GM23248 (cell line): ENCODE measurements at regions not wholly inside any gene's neighbourhood (a gene's known extent, or its start where the extent isn't known, plus 50 kb on each side); places are given as distances from the start of the nearest gene placed in this dataset.
A peak's percentile ranks its signal among the peaks of the same experiment; 100 is the strongest.

Source experiments
- DNase-seq: peaks from one replicate; pipeline ENCODE4 v3.0.0-alpha.2; 2015
- H2AFZ ChIP-seq: fragments of 200-600 bp; sonication (generic); 2 replicates; pipeline ENCODE4 v1.6.1; 2016; ENCODE audit warnings: antibody characterized with exemption
- H3F3A ChIP-seq: fragments of 200-600 bp; sonication (generic); 2 replicates; pipeline ENCODE4 v1.6.1; 2016; ENCODE audit warnings: mild to moderate bottlenecking, antibody characterized with exemption, mixed run types; ENCODE audit not compliant: insufficient read depth
- H3K27ac ChIP-seq: fragments of 200-600 bp; sonication (generic); 2 replicates; pipeline ENCODE4 v1.5.1; 2016; ENCODE audit warnings: mild to moderate bottlenecking
- H3K27me3 ChIP-seq: fragments of 200-600 bp; sonication (generic); replicated peaks from 2 replicates; pipeline ENCODE4 v1.6.1; 2016; ENCODE audit warnings: mild to moderate bottlenecking; ENCODE audit not compliant: insufficient read depth
- H3K36me3 ChIP-seq: fragments of 200-600 bp; sonication (generic); 2 replicates; pipeline ENCODE4 v1.6.1; 2016; ENCODE audit warnings: low read depth, mild to moderate bottlenecking
- H3K4me1 ChIP-seq: fragments of 200-600 bp; sonication (generic); 2 replicates; pipeline ENCODE4 v1.6.1; 2016; ENCODE audit warnings: mild to moderate bottlenecking; ENCODE audit not compliant: insufficient read depth
- H3K4me2 ChIP-seq: fragments of 200-600 bp; sonication (generic); one replicate; pipeline ENCODE4 v1.6.1; 2016; ENCODE audit warnings: mild to moderate bottlenecking; ENCODE audit not compliant: unreplicated experiment
- H3K4me3 ChIP-seq: fragments of 200-600 bp; sonication (generic); 2 replicates; pipeline ENCODE4 v1.5.1; 2016; ENCODE audit warnings: mild to moderate bottlenecking
- H3K79me2 ChIP-seq: fragments of 200-600 bp; sonication (generic); 2 replicates; pipeline ENCODE4 v1.6.1; 2016; ENCODE audit warnings: mild to moderate bottlenecking; ENCODE audit not compliant: insufficient read depth
- H3K9ac ChIP-seq: fragments of 200-600 bp; sonication (generic); 2 replicates; pipeline ENCODE4 v1.6.1; 2016; ENCODE audit warnings: mild to moderate bottlenecking
- H3K9me2 ChIP-seq: fragments of 200-600 bp; sonication (generic); 2 replicates; pipeline ENCODE4 v1.6.1; 2016; ENCODE audit warnings: mixed run types, mild to moderate bottlenecking, moderate library complexity; ENCODE audit not compliant: insufficient read depth
- H3K9me3 ChIP-seq: fragments of 200-600 bp; sonication (generic); one replicate; pipeline ENCODE4 v1.6.1; 2017; ENCODE audit warnings: low read depth
- H4K20me1 ChIP-seq: fragments of 200-600 bp; sonication (generic); 2 replicates; pipeline ENCODE4 v1.6.0; 2016; ENCODE audit not compliant: insufficient read depth
- EZH2 ChIP-seq: fragments of 200-600 bp; sonication (generic); IDR thresholded peaks from 2 replicates; pipeline ENCODE4 v1.6.1; 2018; ENCODE audit warnings: antibody characterized with exemption, mild to moderate bottlenecking; ENCODE audit not compliant: insufficient read depth, poor library complexity, severe bottlenecking
- EZH2phosphoT487 ChIP-seq: fragments of 200-600 bp; sonication (generic); IDR thresholded peaks from 2 replicates; pipeline ENCODE4 v1.6.1; 2018; ENCODE audit warnings: antibody characterized with exemption, moderate library complexity, mild to moderate bottlenecking, low read depth; ENCODE audit not compliant: insufficient read depth
- WGBS, 2 experiments: methylation state at CpG; one replicate each; pipeline ENCODE4 v1.1.6; 2015 to 2017; ENCODE audit warnings: low lambda C conversion rate in 2 of 2, low coverage in 1 of 2; ENCODE audit errors: missing lambda C conversion rate in 2 of 2; 5-methylcytosine and 5-hydroxymethylcytosine counted together
- in situ Hi-C: fragments of 300-500 bp; cut with MboI; formaldehyde crosslinking; loops from 2 replicates; pipeline ENCODE4 v1.15.0; 2020

GRCh38 chr6:113645986-113646385, 211.2 kb upstream of the MARCKS start:
- H3K9me3 ChIP-seq, result no peaks in the 10 kb centered on the region
- H3K79me2 ChIP-seq, result no peaks in the 10 kb centered on the region
- no peak overlapping the region for H3K4me3 ChIP-seq
- H3K9ac ChIP-seq, result no peak overlapping the region
- H3F3A ChIP-seq, result peaks cover 26% of the 10 kb centered on the region
- H4K20me1 ChIP-seq, result no peaks in the 10 kb centered on the region
- DNase-seq, result no peak
- H3K27me3 ChIP-seq, result no peaks in the 10 kb centered on the region
- no peaks in the 10 kb centered on the region for H3K36me3 ChIP-seq
- peaks cover 18% of the 10 kb centered on the region for H3K4me1 ChIP-seq
- H3K4me2 ChIP-seq, result peak overlapping the region; percentile 0
- no peak overlapping the region for H2AFZ ChIP-seq
- TF ChIP-seq EZH2, result no peak
- TF ChIP-seq EZH2phosphoT487, result no peak
- in situ Hi-C loops, result no loop called here
- 95 to 96% methylated on average over 3 of the region's 3 CpGs for WGBS, 2 experiments
- H3K27ac ChIP-seq, result peak overlapping the region; percentile 89
- no peaks in the 10 kb centered on the region for H3K9me2 ChIP-seq

- H3K79me2 ChIP-seq, result no peaks in the 10 kb centered on the region
- no peak for DNase-seq
- no peaks in the 10 kb centered on the region for H3K36me3 ChIP-seq
- H3K27ac ChIP-seq, result no peak overlapping the region
- no peak overlapping the region for H2AFZ ChIP-seq
- TF ChIP-seq EZH2 (no peak), EZH2phosphoT487 (no peak)
- H3K9me2 ChIP-seq, result no peaks in the 10 kb centered on the region
- no peak overlapping the region for H3K9ac ChIP-seq
- H3K4me2 ChIP-seq, result no peak overlapping the region
- peaks cover 26% of the 10 kb centered on the region for H3F3A ChIP-seq
- H3K27me3 ChIP-seq, result no peaks in the 10 kb centered on the region
- H3K9me3 ChIP-seq, result no peaks in the 10 kb centered on the region
- 68 to 71% methylated on average over 4 of the region's 4 CpGs for WGBS, 2 experiments
- peaks cover 18% of the 10 kb centered on the region for H3K4me1 ChIP-seq
- in situ Hi-C loops, result no loop called here
- no peak overlapping the region for H3K4me3 ChIP-seq
- no peaks in the 10 kb centered on the region for H4K20me1 ChIP-seq
Measured at GRCh38 chr6:113646701-113647100, 210.4 kb upstream of the MARCKS start.

- WGBS, 2 experiments, result 86 to 88% methylated on average over 4 of the region's 4 CpGs
- Histone ChIP-seq H2AFZ (no peak overlapping the region), H3K4me3 (no peak overlapping the region), H4K20me1 (no peaks in the 10 kb centered on the region), H3K27me3 (no peaks in the 10 kb centered on the region), H3F3A (peaks cover 26% of the 10 kb centered on the region), H3K9me3 (no peaks in the 10 kb centered on the region), H3K4me2 (no peak overlapping the region), H3K9me2 (no peaks in the 10 kb centered on the region), H3K36me3 (no peaks in the 10 kb centered on the region), H3K9ac (no peak overlapping the region), H3K79me2 (no peaks in the 10 kb centered on the region), H3K4me1 (peaks cover 18% of the 10 kb centered on the region), H3K27ac (no peak overlapping the region)
- in situ Hi-C loops, result no loop called here
- TF ChIP-seq EZH2, result no peak
- no peak for TF ChIP-seq EZH2phosphoT487
- DNase-seq, result no peak
Measured at GRCh38 chr6:113647143-113647889, 209.8 kb upstream of the MARCKS start.

- no peak for DNase-seq
- Histone ChIP-seq H3K36me3 (no peaks in the 10 kb centered on the region), H3K9ac (no peak overlapping the region), H3K27ac (no peak overlapping the region), H3K4me2 (no peak overlapping the region), H3K9me2 (no peaks in the 10 kb centered on the region), H3K27me3 (no peaks in the 10 kb centered on the region), H3F3A (peaks cover 24% of the 10 kb centered on the region), H3K4me1 (peaks cover 18% of the 10 kb centered on the region), H2AFZ (no peak overlapping the region), H3K79me2 (no peaks in the 10 kb centered on the region), H3K4me3 (no peak overlapping the region), H4K20me1 (no peaks in the 10 kb centered on the region), H3K9me3 (no peaks in the 10 kb centered on the region)
- TF ChIP-seq EZH2phosphoT487, result no peak
- TF ChIP-seq EZH2, result no peak
- WGBS, 2 experiments, result 90 to 100% methylated on average over 1 of the region's 1 CpG
- in situ Hi-C loops, result no loop called here
Measured at GRCh38 chr6:113648698-113649097, 208.4 kb upstream of the MARCKS start.

- H3K4me2 ChIP-seq, result no peak overlapping the region
- H3K9ac ChIP-seq, result no peak overlapping the region
- TF ChIP-seq EZH2phosphoT487 (no peak), EZH2 (no peak)
- no peaks in the 10 kb centered on the region for H4K20me1 ChIP-seq
- 97% methylated on average over 6 of the region's 6 CpGs for WGBS, 2 experiments
- H3K4me3 ChIP-seq, result no peak overlapping the region
- no peak overlapping the region for H3K27ac ChIP-seq
- H3K27me3 ChIP-seq, result no peaks in the 10 kb centered on the region
- H3K9me3 ChIP-seq, result no peaks in the 10 kb centered on the region
- H3K9me2 ChIP-seq, result no peaks in the 10 kb centered on the region
- in situ Hi-C loops, result no loop called here
- H2AFZ ChIP-seq, result no peak overlapping the region
- peaks cover 24% of the 10 kb centered on the region for H3F3A ChIP-seq
- H3K36me3 ChIP-seq, result no peaks in the 10 kb centered on the region
- DNase-seq, result no peak
- peaks cover 18% of the 10 kb centered on the region for H3K4me1 ChIP-seq
- H3K79me2 ChIP-seq, result no peaks in the 10 kb centered on the region
Measured at GRCh38 chr6:113649276-113649675, 207.9 kb upstream of the MARCKS start.
